Trophoblast cell (in vitro differentiated cells and primary cell): ENCODE measurements at regions not wholly inside any gene's neighbourhood (a gene's known extent, or its start where the extent isn't known, plus 50 kb on each side); places are given as distances from the start of the nearest gene placed in this dataset.

Source experiments
- DNase-seq, 2 donors: peaks; one replicate each; pipeline ENCODE4 v3.0.0-alpha.2; 2016
- H2AFZ ChIP-seq: 2 replicates; pipeline ENCODE4 v1.6.1; 2013; ENCODE audit warnings: low read length, moderate library complexity, mild to moderate bottlenecking; ENCODE audit not compliant: insufficient read depth, poor library complexity
- H2AK5ac ChIP-seq: 2 replicates; pipeline ENCODE4 v1.6.1; 2013; ENCODE audit warnings: mild to moderate bottlenecking, low read length
- H2BK120ac ChIP-seq: 2 replicates; pipeline ENCODE4 v1.6.1; 2013; ENCODE audit warnings: low read length, mild to moderate bottlenecking, moderate library complexity; ENCODE audit not compliant: insufficient read depth, poor library complexity
- H2BK12ac ChIP-seq: 2 replicates; pipeline ENCODE4 v1.6.1; 2013; ENCODE audit warnings: mild to moderate bottlenecking, low read length, moderate library complexity
- H2BK5ac ChIP-seq: 2 replicates; pipeline ENCODE4 v1.6.1; 2013; ENCODE audit warnings: low read length, low read depth, moderate library complexity, mild to moderate bottlenecking; ENCODE audit not compliant: poor library complexity
- H3K14ac ChIP-seq: 2 replicates; pipeline ENCODE4 v1.6.1; 2013; ENCODE audit warnings: mild to moderate bottlenecking, low read length
- H3K18ac ChIP-seq: 2 replicates; pipeline ENCODE4 v1.6.1; 2013; ENCODE audit warnings: mild to moderate bottlenecking, low read length
- H3K23ac ChIP-seq: 2 replicates; pipeline ENCODE4 v1.6.1; 2013; ENCODE audit warnings: low read length
- H3K27ac ChIP-seq: 2 replicates; pipeline ENCODE4 v1.5.1; 2013; ENCODE audit warnings: low read depth, mild to moderate bottlenecking, inconsistent platforms, low read length, moderate library complexity
- H3K27me3 ChIP-seq: 2 replicates; pipeline ENCODE4 v1.6.1; 2013; ENCODE audit warnings: inconsistent platforms, mild to moderate bottlenecking, low read length, moderate library complexity; ENCODE audit not compliant: insufficient read depth
- H3K36me3 ChIP-seq, 2 experiments: 1 replicate in 1 of 2; 2 replicates in 1 of 2; pipeline ENCODE4 v1.6.1; 2013; ENCODE audit warnings: low read length in 2 of 2, mild to moderate bottlenecking in 2 of 2, moderate library complexity in 1 of 2; ENCODE audit not compliant: insufficient read depth in 2 of 2, control insufficient read depth in 1 of 2
- H3K4ac ChIP-seq: 2 replicates; pipeline ENCODE4 v1.6.1; 2013; ENCODE audit warnings: low read depth, mild to moderate bottlenecking, low read length, moderate library complexity
- H3K4me1 ChIP-seq, 2 experiments: 1 replicate in 1 of 2; 2 replicates in 1 of 2; pipeline ENCODE4 v1.6.1; 2013; ENCODE audit warnings: low read length in 2 of 2, mild to moderate bottlenecking in 2 of 2, moderate library complexity in 1 of 2; ENCODE audit not compliant: insufficient read depth in 2 of 2, control insufficient read depth in 1 of 2
- H3K4me2 ChIP-seq: 2 replicates; pipeline ENCODE4 v1.6.1; 2013; ENCODE audit warnings: inconsistent platforms, mild to moderate bottlenecking, low read length, moderate library complexity
- H3K4me3 ChIP-seq: 2 replicates; pipeline ENCODE4 v1.5.1; 2013; ENCODE audit warnings: mild to moderate bottlenecking, low read depth, low read length, inconsistent platforms
- H3K79me1 ChIP-seq: one replicate; pipeline ENCODE4 v1.6.1; 2013; ENCODE audit warnings: low read length
- H3K79me2 ChIP-seq: 2 replicates; pipeline ENCODE4 v1.6.1; 2013; ENCODE audit warnings: low read length, mild to moderate bottlenecking; ENCODE audit not compliant: control insufficient read depth, insufficient read depth, poor library complexity
- H3K9ac ChIP-seq: 2 replicates; pipeline ENCODE4 v1.6.1; 2013; ENCODE audit warnings: mild to moderate bottlenecking, low read length
- H3K9me3 ChIP-seq: 2 replicates; pipeline ENCODE4 v1.6.1; 2013; ENCODE audit warnings: low read depth, mild to moderate bottlenecking, control low read depth, inconsistent platforms, low read length; ENCODE audit not compliant: insufficient read depth
- H4K12ac ChIP-seq: 2 replicates; pipeline ENCODE4 v1.6.1; 2013; ENCODE audit warnings: low read depth, mild to moderate bottlenecking, low read length, moderate library complexity
- H4K8ac ChIP-seq: 2 replicates; pipeline ENCODE4 v1.6.1; 2013; ENCODE audit warnings: low read depth, mild to moderate bottlenecking, low read length, moderate library complexity
- H4K91ac ChIP-seq: one replicate; pipeline ENCODE4 v1.6.1; 2013; ENCODE audit warnings: low read depth, mild to moderate bottlenecking, low read length, moderate library complexity
- WGBS: extraction: QIAGEN DNeasy Blood & Tissue Kit; methylation state at CpG from one replicate; pipeline ENCODE4 v1.1.7; 2013; ENCODE audit warnings: missing lambda C conversion rate; ENCODE audit not compliant: insufficient read length, insufficient coverage; ENCODE audit errors: extremely low coverage; 5-methylcytosine and 5-hydroxymethylcytosine counted together

DNA sequence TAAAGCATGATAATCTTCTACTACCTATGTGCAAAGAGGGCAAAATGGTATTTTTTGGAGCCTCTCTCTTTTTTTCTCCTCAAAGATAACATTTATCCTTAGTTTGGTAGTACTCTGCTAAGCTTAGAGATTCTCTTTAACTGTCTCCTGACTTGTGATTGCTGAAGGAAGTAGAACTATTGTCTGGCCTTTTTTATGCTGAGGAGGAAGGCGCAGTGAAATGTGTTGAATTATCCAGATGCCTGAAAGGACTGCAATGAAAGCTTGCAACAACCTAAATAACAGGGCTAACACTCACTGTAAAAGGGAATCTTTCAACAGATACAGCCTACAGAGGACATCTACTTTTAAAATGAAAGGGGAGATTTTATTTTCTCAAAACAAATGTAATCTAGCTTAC is 59.5 kb upstream of the CCDC160 start:
- no peak overlapping the region for H4K8ac ChIP-seq
- no peak overlapping the region for H2BK12ac ChIP-seq
- DNase-seq: no peak
- H3K14ac ChIP-seq: no peak overlapping the region
- H3K9me3 ChIP-seq: no peaks in the 10 kb centered on the region
- no peak overlapping the region for H3K9ac ChIP-seq
- no peak overlapping the region for H3K23ac ChIP-seq
- H2AK5ac ChIP-seq: no peak overlapping the region
- H2AFZ ChIP-seq: no peak overlapping the region
- no peak overlapping the region for H3K27ac ChIP-seq
- H4K12ac ChIP-seq: no peak overlapping the region
- no peak overlapping the region for H3K4ac ChIP-seq
- H3K4me1 ChIP-seq: no peaks in the 10 kb centered on the region
- H4K91ac ChIP-seq: no peak overlapping the region
- no CpG with 5 or more reads among the region's 1 CpG for WGBS
- H3K36me3 ChIP-seq: no peaks in the 10 kb centered on the region
- H2BK5ac ChIP-seq: no peak overlapping the region
- no peaks in the 10 kb centered on the region for H3K79me1 ChIP-seq
- no peaks in the 10 kb centered on the region for H3K79me2 ChIP-seq
- no peak overlapping the region for H2BK120ac ChIP-seq
- H3K27me3 ChIP-seq: peaks cover 3% of the 10 kb centered on the region
- no peak overlapping the region for H3K4me3 ChIP-seq
- no peak overlapping the region for H3K4me2 ChIP-seq
- H3K18ac ChIP-seq: no peak overlapping the region

- Histone ChIP-seq H2BK5ac (no peak overlapping the region), H2BK120ac (no peak overlapping the region), H2AFZ (no peak overlapping the region), H3K14ac (no peak overlapping the region), H3K79me2 (no peaks in the 10 kb centered on the region), H3K4ac (no peak overlapping the region), H2BK12ac (no peak overlapping the region), H3K4me2 (no peak overlapping the region), H4K12ac (no peak overlapping the region), H3K18ac (no peak overlapping the region), H3K79me1 (no peaks in the 10 kb centered on the region), H4K91ac (no peak overlapping the region), H3K36me3 (no peaks in the 10 kb centered on the region), H3K23ac (no peak overlapping the region), H3K4me3 (no peak overlapping the region), H2AK5ac (no peak overlapping the region), H4K8ac (no peak overlapping the region), H3K27me3 (no peaks in the 10 kb centered on the region), H3K9me3 (no peaks in the 10 kb centered on the region), H3K4me1 (no peaks in the 10 kb centered on the region), H3K9ac (no peak overlapping the region), H3K27ac (no peak overlapping the region)
- no peak for DNase-seq
- no CpG with 5 or more reads among the region's 4 CpGs for WGBS
These were observed 56.2 kb upstream of the CCDC160 start for GRCh38 chrX:134180601-134181274.

DNA sequence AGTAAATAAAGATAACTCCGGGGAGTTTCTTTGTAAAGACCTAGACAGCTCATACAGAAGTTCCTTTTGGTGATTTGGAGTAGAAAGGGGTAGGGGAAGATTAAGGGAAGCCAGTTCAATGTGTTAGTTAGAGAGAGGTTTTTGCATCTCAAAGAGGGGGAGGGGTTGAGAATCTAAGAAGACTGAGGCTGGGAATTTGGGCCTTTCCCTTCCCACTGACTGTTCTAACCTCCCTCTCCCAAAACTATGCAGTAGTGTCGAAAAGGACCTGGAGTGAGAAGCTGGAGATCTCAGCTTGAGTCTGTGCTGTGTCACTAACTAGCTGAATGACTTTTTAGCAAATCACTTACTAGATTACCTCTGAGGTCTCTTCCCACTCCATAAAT is 55.7 kb upstream of the CCDC160 start:
- Histone ChIP-seq H4K91ac (no peak overlapping the region), H2BK5ac (no peak overlapping the region), H2BK12ac (no peak overlapping the region), H3K14ac (no peak overlapping the region), H3K18ac (no peak overlapping the region), H4K12ac (no peak overlapping the region), H2AK5ac (no peak overlapping the region), H3K27ac (no peak overlapping the region), H3K4me2 (no peak overlapping the region), H3K79me1 (no peaks in the 10 kb centered on the region), H3K36me3 (no peaks in the 10 kb centered on the region), H3K4ac (no peak overlapping the region), H3K9me3 (no peaks in the 10 kb centered on the region), H3K79me2 (no peaks in the 10 kb centered on the region), H3K4me3 (no peak overlapping the region), H4K8ac (no peak overlapping the region), H3K9ac (no peak overlapping the region), H3K4me1 (no peaks in the 10 kb centered on the region), H3K27me3 (no peaks in the 10 kb centered on the region), H2BK120ac (no peak overlapping the region), H2AFZ (no peak overlapping the region), H3K23ac (no peak overlapping the region)
- WGBS: no CpG with 5 or more reads among the region's 2 CpGs
- DNase-seq: no peak

GRCh38 chrX:134183665-134184064 is 53.3 kb upstream of the CCDC160 start:
- H3K14ac ChIP-seq: no peak overlapping the region
- no peaks in the 10 kb centered on the region for H3K4me1 ChIP-seq
- no peak overlapping the region for H4K91ac ChIP-seq
- no peak overlapping the region for H3K23ac ChIP-seq
- no peaks in the 10 kb centered on the region for H3K79me2 ChIP-seq
- H3K9ac ChIP-seq: no peak overlapping the region
- H2AFZ ChIP-seq: no peak overlapping the region
- H3K27ac ChIP-seq: no peak overlapping the region
- no peaks in the 10 kb centered on the region for H3K27me3 ChIP-seq
- no peaks in the 10 kb centered on the region for H3K9me3 ChIP-seq
- no peak overlapping the region for H4K8ac ChIP-seq
- H3K18ac ChIP-seq: no peak overlapping the region
- no CpG with 5 or more reads among the region's 6 CpGs for WGBS
- H4K12ac ChIP-seq: no peak overlapping the region
- H2BK12ac ChIP-seq: no peak overlapping the region
- H2BK5ac ChIP-seq: no peak overlapping the region
- no peak overlapping the region for H2BK120ac ChIP-seq
- no peak overlapping the region for H3K4me2 ChIP-seq
- H3K36me3 ChIP-seq: no peaks in the 10 kb centered on the region
- H3K4me3 ChIP-seq: no peak overlapping the region
- DNase-seq: no peak
- H3K4ac ChIP-seq: no peak overlapping the region
- no peak overlapping the region for H2AK5ac ChIP-seq
- H3K79me1 ChIP-seq: no peaks in the 10 kb centered on the region
